ENCODE measurements at regions not wholly inside any gene's neighbourhood (a gene's known extent, or its start where the extent isn't known, plus 50 kb on each side); places are given as distances from the start of the nearest gene placed in this dataset.

DNA sequence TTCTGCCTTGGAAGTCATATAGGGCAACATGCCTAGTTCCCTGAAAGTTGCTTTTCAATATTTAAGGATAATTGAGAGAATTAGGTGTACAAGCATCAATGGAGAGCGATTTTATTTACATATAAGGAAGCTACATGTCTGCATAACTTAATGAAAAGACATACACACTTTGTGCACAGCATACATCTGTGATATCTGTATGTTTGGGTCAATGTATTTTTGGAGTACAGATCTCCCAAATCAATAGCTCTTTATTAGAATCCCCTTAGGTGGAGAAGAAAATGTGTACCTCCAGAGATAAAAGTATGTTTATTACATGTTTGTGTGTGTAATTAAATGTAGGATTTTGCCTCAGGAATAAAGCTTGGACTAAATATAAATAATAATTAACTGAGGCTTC is 373.7 kb upstream of the CCNH start:
- in situ Hi-C loops (cut with HindIII; ENCODE audit: low pct_unique_long_range_greater_than_20kb, low sequenced_read_pairs), result no loop called here
- POLR2A ChIA-PET, result no interaction called here

GRCh38 chr5:87785554-87786335 is 373.0 kb upstream of the CCNH start:
- H3K9me3 ChIP-seq (ENCODE audit: control insufficient read depth, insufficient read depth, low read depth, low read length), result no peaks in the 10 kb centered on the region
- H3K4me1 ChIP-seq (ENCODE audit: control insufficient read depth, insufficient read depth, low read length), result no peaks in the 10 kb centered on the region
- in situ Hi-C loops (cut with HindIII; ENCODE audit: low pct_unique_long_range_greater_than_20kb, low sequenced_read_pairs) (no loop called here), intact Hi-C loops (cut with micrococcal nuclease; ENCODE audit: unreplicated experiment) (loop anchor here (10.0 kb wide), 1 partner anchor 359 kb away; no protein-coding TSS in a partner anchor)
- CTCF ChIA-PET, result interaction anchor here (0.6 kb wide), 1 partner anchor 1702 kb away, joined by 4 read pairs; no protein-coding TSS in a partner anchor
- no peaks in the 10 kb centered on the region for H3K36me3 ChIP-seq (ENCODE audit: control insufficient read depth, insufficient read depth, low read length)
- H3K27me3 ChIP-seq (ENCODE audit: control insufficient read depth, insufficient read depth, low read length), result no peaks in the 10 kb centered on the region; the same call in 1 of the 2 replicates
- POLR2A ChIA-PET, result no interaction called here
- H3K27ac ChIP-seq (ENCODE audit: low read length), result no peak overlapping the region
- no peak for ATAC-seq
- H3K4me3 ChIP-seq (ENCODE audit: low read depth in 2 of 2, low read length in 2 of 2), result no peak overlapping the region
- no peak for DNase-seq (ENCODE audit: low read depth, low spot score)
- TF ChIP-seq REST (IDR thresholded peaks at IDR 0.05; ENCODE audit: insufficient read depth in 1 of 2, low read depth in 2 of 2, low read length in 1 of 2) (no peak), POLR2AphosphoS5 (IDR thresholded peaks at IDR 0.05; ENCODE audit: low read depth, low read length) (no peak), TCF7L2 (IDR thresholded peaks at IDR 0.05; ENCODE audit: low read depth, low read length) (no peak), SIN3A (IDR thresholded peaks at IDR 0.05; ENCODE audit: borderline replicate concordance, insufficient read depth, low read depth, low read length) (no peak)
- TF ChIP-seq, protein P1, sequence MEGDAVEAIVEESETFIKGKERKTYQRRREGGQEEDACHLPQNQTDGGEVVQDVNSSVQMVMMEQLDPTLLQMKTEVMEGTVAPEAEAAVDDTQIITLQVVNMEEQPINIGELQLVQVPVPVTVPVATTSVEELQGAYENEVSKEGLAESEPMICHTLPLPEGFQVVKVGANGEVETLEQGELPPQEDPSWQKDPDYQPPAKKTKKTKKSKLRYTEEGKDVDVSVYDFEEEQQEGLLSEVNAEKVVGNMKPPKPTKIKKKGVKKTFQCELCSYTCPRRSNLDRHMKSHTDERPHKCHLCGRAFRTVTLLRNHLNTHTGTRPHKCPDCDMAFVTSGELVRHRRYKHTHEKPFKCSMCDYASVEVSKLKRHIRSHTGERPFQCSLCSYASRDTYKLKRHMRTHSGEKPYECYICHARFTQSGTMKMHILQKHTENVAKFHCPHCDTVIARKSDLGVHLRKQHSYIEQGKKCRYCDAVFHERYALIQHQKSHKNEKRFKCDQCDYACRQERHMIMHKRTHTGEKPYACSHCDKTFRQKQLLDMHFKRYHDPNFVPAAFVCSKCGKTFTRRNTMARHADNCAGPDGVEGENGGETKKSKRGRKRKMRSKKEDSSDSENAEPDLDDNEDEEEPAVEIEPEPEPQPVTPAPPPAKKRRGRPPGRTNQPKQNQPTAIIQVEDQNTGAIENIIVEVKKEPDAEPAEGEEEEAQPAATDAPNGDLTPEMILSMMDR (IDR thresholded peaks at IDR 0.05), result no peak
- BruUV-seq (replicated peaks), result no TSS peak

More for the DNA sequence above, 373.7 kb upstream of the CCNH start:
- no peak overlapping the region for H3K4me3 ChIP-seq (ENCODE audit: low read depth in 2 of 2, low read length in 2 of 2)
- no peak overlapping the region for H3K27ac ChIP-seq (ENCODE audit: low read length)
- H3K36me3 ChIP-seq (ENCODE audit: control insufficient read depth, insufficient read depth, low read length), result no peaks in the 10 kb centered on the region
- no peaks in the 10 kb centered on the region; the same call in 1 of the 2 replicates for H3K27me3 ChIP-seq (ENCODE audit: control insufficient read depth, insufficient read depth, low read length)
- no peak for ATAC-seq
- no TSS peak for BruUV-seq (replicated peaks)
- CTCF ChIA-PET, result no interaction called here
- no peaks in the 10 kb centered on the region for H3K4me1 ChIP-seq (ENCODE audit: control insufficient read depth, insufficient read depth, low read length)
- H3K9me3 ChIP-seq (ENCODE audit: control insufficient read depth, insufficient read depth, low read depth, low read length), result no peaks in the 10 kb centered on the region
- no peak for DNase-seq (ENCODE audit: low read depth, low spot score)
- intact Hi-C loops (cut with micrococcal nuclease; ENCODE audit: unreplicated experiment), result loop anchor here (10.0 kb wide), 1 partner anchor 358 kb away; no protein-coding TSS in a partner anchor
- TF ChIP-seq REST (IDR thresholded peaks at IDR 0.05; ENCODE audit: insufficient read depth in 1 of 2, low read depth in 2 of 2, low read length in 1 of 2) (no peak), TCF7L2 (IDR thresholded peaks at IDR 0.05; ENCODE audit: low read depth, low read length) (no peak), POLR2AphosphoS5 (IDR thresholded peaks at IDR 0.05; ENCODE audit: low read depth, low read length) (no peak), SIN3A (IDR thresholded peaks at IDR 0.05; ENCODE audit: borderline replicate concordance, insufficient read depth, low read depth, low read length) (no peak)
- TF ChIP-seq, protein P1 (IDR thresholded peaks at IDR 0.05), result no peak

All from Panc1 (cell line).